Epithelial cell of prostate (primary cell): ENCODE measurements at regions not wholly inside any gene's neighbourhood (a gene's known extent, or its start where the extent isn't known, plus 50 kb on each side); places are given as distances from the start of the nearest gene placed in this dataset.
A peak's percentile ranks its signal among the peaks of the same experiment; 100 is the strongest.

Experiments
- DNase-seq: peaks from one replicate; pipeline ENCODE4 v3.0.0-alpha.2; 2011; ENCODE audit warnings: low read depth, low spot score
- H3K27ac ChIP-seq: fragments of 450-650 bp; 2 replicates; pipeline ENCODE4 v1.5.1; 2017; ENCODE audit warnings: mild to moderate bottlenecking

DNA sequence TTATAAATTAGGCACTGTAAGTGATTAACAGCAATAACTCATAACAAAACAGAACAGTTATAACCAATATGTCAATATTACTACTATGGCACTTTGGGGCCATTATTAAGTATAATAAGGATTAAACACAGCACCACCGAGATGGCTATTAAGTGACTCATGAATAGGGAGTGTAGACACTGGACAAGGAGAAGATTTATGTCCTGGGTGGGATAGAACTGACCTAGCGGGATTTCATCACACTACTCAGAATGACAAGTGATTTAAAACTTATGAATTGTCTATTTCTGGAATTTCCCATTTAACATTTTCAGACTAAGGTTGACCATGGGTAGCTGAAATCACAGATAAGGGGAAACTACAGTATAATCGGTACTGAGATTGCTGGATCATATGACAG, 79.0 kb upstream of the SLC7A1 start:
- DNase-seq = no peak
- peak overlapping the region; percentile 1 for H3K27ac ChIP-seq

GRCh38 chr13:29664591-29664990, 69.1 kb upstream of the SLC7A1 start:
- no peak for DNase-seq
- H3K27ac ChIP-seq = no peak overlapping the region

DNA sequence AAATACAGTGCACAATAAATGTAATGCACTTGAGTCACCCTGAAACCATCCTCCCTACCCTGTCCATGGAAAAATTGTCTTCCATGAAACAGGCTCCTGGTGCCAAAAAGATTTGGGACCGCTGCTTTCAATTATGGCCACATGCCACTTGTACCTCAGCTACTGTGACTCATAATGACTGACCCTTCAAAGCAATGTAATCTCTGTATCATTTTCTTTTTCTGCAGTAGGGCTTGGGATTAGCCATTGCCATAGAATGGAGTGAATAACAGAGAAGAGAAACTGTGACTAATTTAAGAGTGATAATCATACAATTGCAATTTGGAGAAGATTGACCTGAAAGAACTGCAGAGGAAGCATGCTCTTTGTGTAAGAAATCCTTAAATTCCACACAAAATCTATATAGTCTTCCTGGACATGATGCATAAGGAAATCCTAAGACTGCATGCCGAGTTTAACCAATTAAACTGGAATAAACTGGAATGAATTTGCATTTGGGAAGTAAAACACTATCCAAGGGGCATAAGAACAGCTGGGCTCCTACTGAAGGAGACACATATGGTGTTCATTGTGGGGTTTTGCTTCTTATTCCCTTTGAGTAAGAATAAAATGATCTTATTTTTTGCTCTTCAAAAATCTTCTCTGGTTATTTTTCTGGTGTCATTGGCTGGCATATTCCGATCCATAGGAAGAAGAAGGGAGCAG, 59.5 kb upstream of the SLC7A1 start:
- H3K27ac ChIP-seq = peak overlapping the region; percentile 42
- no peak for DNase-seq

GRCh38 chr13:29654384-29654783, 58.9 kb upstream of the SLC7A1 start:
- peak overlapping the region; percentile 42 for H3K27ac ChIP-seq
- no peak for DNase-seq

- DNase-seq = no peak
- no peak overlapping the region for H3K27ac ChIP-seq
These were observed 53.3 kb upstream of the SLC7A1 start for GRCh38 chr13:29648760-29649159.
